ENCODE measurements at regions not wholly inside any gene's neighbourhood (a gene's known extent, or its start where the extent isn't known, plus 50 kb on each side); places are given as distances from the start of the nearest gene placed in this dataset.
A peak's percentile ranks its signal among the peaks of the same experiment; 100 is the strongest.

- DNase-seq (ENCODE audit: low read depth), result no peak
Measured at GRCh38 chr9:119020284-119020683, 349.0 kb downstream of the BRINP1 start.

GRCh38 chr9:119020730-119021333 is 348.4 kb downstream of the BRINP1 start:
- no peak for DNase-seq (ENCODE audit: low read depth)

- no peak for DNase-seq (ENCODE audit: low read depth)
Measured at GRCh38 chr9:119026120-119026519, 343.1 kb downstream of the BRINP1 start.

- DNase-seq (ENCODE audit: low read depth), result no peak
Measured at GRCh38 chr9:119027901-119028699, 341.1 kb downstream of the BRINP1 start.

GRCh38 chr9:119029886-119030285 is 339.3 kb downstream of the BRINP1 start:
- DNase-seq (ENCODE audit: low read depth), result no peak

GRCh38 chr9:119033596-119033995 is 335.6 kb downstream of the BRINP1 start:
- DNase-seq (ENCODE audit: low read depth), result no peak

GRCh38 chr9:119036969-119037368 is 332.3 kb downstream of the BRINP1 start:
- no peak for DNase-seq (ENCODE audit: low read depth)

GRCh38 chr9:119043996-119044395 is 325.2 kb downstream of the BRINP1 start:
- no peak for DNase-seq (ENCODE audit: low read depth)

GRCh38 chr9:119044806-119045205 is 324.4 kb downstream of the BRINP1 start:
- DNase-seq (ENCODE audit: low read depth), result no peak

- DNase-seq (ENCODE audit: low read depth), result no peak
Measured at GRCh38 chr9:119047513-119048307, 321.5 kb downstream of the BRINP1 start.

- DNase-seq (ENCODE audit: low read depth), result no peak
Measured at GRCh38 chr9:119050281-119050680, 319.0 kb downstream of the BRINP1 start.

GRCh38 chr9:119052339-119053030 is 316.8 kb downstream of the BRINP1 start:
- no peak for DNase-seq (ENCODE audit: low read depth)

GRCh38 chr9:119053070-119053469 is 316.2 kb downstream of the BRINP1 start:
- no peak for DNase-seq (ENCODE audit: low read depth)

- no peak for DNase-seq (ENCODE audit: low read depth)
Measured at GRCh38 chr9:119060629-119061385, 308.4 kb downstream of the BRINP1 start.

- DNase-seq (ENCODE audit: low read depth), result peak; percentile 29
Measured at GRCh38 chr9:119071636-119072035, 297.6 kb downstream of the BRINP1 start.

GRCh38 chr9:119074017-119074416 is 295.2 kb downstream of the BRINP1 start:
- DNase-seq (ENCODE audit: low read depth), result no peak

- DNase-seq (ENCODE audit: low read depth), result no peak
Measured at GRCh38 chr9:119078015-119078414, 291.2 kb downstream of the BRINP1 start.

GRCh38 chr9:119083673-119084072 is 285.6 kb downstream of the BRINP1 start:
- no peak for DNase-seq (ENCODE audit: low read depth)

- DNase-seq (ENCODE audit: low read depth), result no peak
Measured at GRCh38 chr9:119086590-119086989, 282.6 kb downstream of the BRINP1 start.

- DNase-seq (ENCODE audit: low read depth), result no peak
Measured at GRCh38 chr9:119088002-119088547, 281.2 kb downstream of the BRINP1 start.

- DNase-seq (ENCODE audit: low read depth), result no peak
Measured at GRCh38 chr9:119091074-119091473, 278.2 kb downstream of the BRINP1 start.

Data from HS-27A (cell line).